GM18907 (cell line): ENCODE measurements at regions not wholly inside any gene's neighbourhood (a gene's known extent, or its start where the extent isn't known, plus 50 kb on each side); places are given as distances from the start of the nearest gene placed in this dataset.
A peak's percentile ranks its signal among the peaks of the same experiment; 100 is the strongest.
"Not testable (repeated sequence)": the region's sequence is repeated elsewhere in the genome, so short reads cannot be mapped to it uniquely, and the experiment has no call there.

Experiments
- ATAC-seq: cut with Tn5 transposase; IDR thresholded peaks from one replicate; pipeline ENCODE4 v1.9.1; 2021; ENCODE audit warnings: mild to moderate bottlenecking, moderate library complexity; ENCODE audit not compliant: unreplicated experiment

- no peak for ATAC-seq
Measured at GRCh38 chr2:58410549-58410948, 169.4 kb upstream of the FANCL start.

- ATAC-seq: no peak
Measured at GRCh38 chr2:58407487-58407886, 166.4 kb upstream of the FANCL start.

GRCh38 chr2:58405341-58405740 is 164.2 kb upstream of the FANCL start:
- ATAC-seq: no peak

GRCh38 chr2:58401936-58402335 is 160.8 kb upstream of the FANCL start:
- no peak for ATAC-seq

GRCh38 chr2:58398406-58398805 is 157.3 kb upstream of the FANCL start:
- no peak for ATAC-seq

- no peak for ATAC-seq
Measured at GRCh38 chr2:58387701-58388100, 146.6 kb upstream of the FANCL start.

- ATAC-seq: not testable (repeated sequence)
Measured at GRCh38 chr2:58386904-58387303, 145.8 kb upstream of the FANCL start.

GRCh38 chr2:58378152-58378551 is 137.0 kb upstream of the FANCL start:
- no peak for ATAC-seq

GRCh38 chr2:58377181-58377580 is 136.1 kb upstream of the FANCL start:
- ATAC-seq: no peak

- ATAC-seq: no peak
Measured at GRCh38 chr2:58376592-58376991, 135.5 kb upstream of the FANCL start.

GRCh38 chr2:58369594-58369993 is 128.5 kb upstream of the FANCL start:
- no peak for ATAC-seq

- ATAC-seq: no peak
Measured at GRCh38 chr2:58364098-58364497, 123.0 kb upstream of the FANCL start.

GRCh38 chr2:58358026-58358425 is 116.9 kb upstream of the FANCL start:
- no peak for ATAC-seq

- ATAC-seq: no peak
Measured at GRCh38 chr2:58357521-58357920, 116.4 kb upstream of the FANCL start.

GRCh38 chr2:58354230-58354629 is 113.1 kb upstream of the FANCL start:
- ATAC-seq: no peak

- ATAC-seq: peak; percentile 86
Measured at GRCh38 chr2:58350484-58350883, 109.4 kb upstream of the FANCL start.

GRCh38 chr2:58347810-58348209 is 106.7 kb upstream of the FANCL start:
- ATAC-seq: no peak

- ATAC-seq: no peak
Measured at GRCh38 chr2:58341047-58341446, 99.9 kb upstream of the FANCL start.

GRCh38 chr2:58339548-58340243 is 98.6 kb upstream of the FANCL start:
- ATAC-seq: no peak

- ATAC-seq: no peak
Measured at GRCh38 chr2:58336416-58336815, 95.3 kb upstream of the FANCL start.

GRCh38 chr2:58334414-58334813 is 93.3 kb upstream of the FANCL start:
- no peak for ATAC-seq

GRCh38 chr2:58325296-58325895 is 84.3 kb upstream of the FANCL start:
- not testable (repeated sequence) for ATAC-seq

GRCh38 chr2:58319481-58319880 is 78.4 kb upstream of the FANCL start:
- no peak for ATAC-seq
